ENCODE measurements at regions not wholly inside any gene's neighbourhood (a gene's known extent, or its start where the extent isn't known, plus 50 kb on each side); places are given as distances from the start of the nearest gene placed in this dataset.

DNA sequence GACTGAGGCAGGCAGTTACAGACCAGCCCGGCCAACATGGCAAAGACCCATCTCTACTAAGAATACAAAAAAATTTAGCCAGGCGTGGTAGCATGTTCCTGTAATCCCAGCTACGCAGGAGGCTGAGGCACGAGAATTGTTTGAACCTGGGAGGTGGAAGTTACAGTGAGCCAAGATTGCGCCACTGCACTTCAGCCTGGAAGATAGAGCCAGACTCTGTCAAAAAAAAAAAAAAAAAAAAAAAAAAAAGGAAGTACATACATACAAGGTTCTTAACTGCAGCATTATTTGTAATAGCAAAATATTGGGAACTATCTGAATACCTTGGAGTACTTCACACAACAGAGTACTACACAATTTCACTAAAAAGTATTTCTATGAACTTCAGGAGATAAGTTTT is 183.5 kb upstream of the OLIG3 start:
- H2BK120ac ChIP-seq (ENCODE audit: low read depth, low read length) = no peak overlapping the region
- H2BK20ac ChIP-seq (ENCODE audit: low read depth, low read length) = no peak overlapping the region
- H2AK9ac ChIP-seq (replicated peaks; ENCODE audit: low read depth, low read length, poor library complexity) = no peak overlapping the region
- ATAC-seq (ENCODE audit: low read depth) (no peak), DNase-seq (no peak)
- no peak for TF ChIP-seq MAZ (IDR thresholded peaks at IDR 0.05; ENCODE audit: borderline replicate concordance, low read depth, low read length)
- TF ChIP-seq RAD21 (IDR thresholded peaks at IDR 0.05; ENCODE audit: low read length) = no peak
- TF ChIP-seq FOS (IDR thresholded peaks at IDR 0.05; ENCODE audit: low read depth, low read length) = no peak
- TF ChIP-seq SMC3 (IDR thresholded peaks at IDR 0.05; ENCODE audit: low read depth, low read length) = no peak
- TF ChIP-seq POLR2A (IDR thresholded peaks at IDR 0.05; ENCODE audit: low read depth, low read length) = no peak
- no peak for TF ChIP-seq CEBPB (IDR thresholded peaks at IDR 0.05; ENCODE audit: low read depth, low read length)
- TF ChIP-seq BHLHE40 (IDR thresholded peaks at IDR 0.05; ENCODE audit: low read depth, low read length) = no peak
- no peak for TF ChIP-seq MXI1 (IDR thresholded peaks at IDR 0.05; ENCODE audit: borderline replicate concordance, low read depth, low read length)
- TF ChIP-seq CHD1 (IDR thresholded peaks at IDR 0.05; ENCODE audit: low read depth, low read length) = no peak
- TF ChIP-seq, protein P1, sequence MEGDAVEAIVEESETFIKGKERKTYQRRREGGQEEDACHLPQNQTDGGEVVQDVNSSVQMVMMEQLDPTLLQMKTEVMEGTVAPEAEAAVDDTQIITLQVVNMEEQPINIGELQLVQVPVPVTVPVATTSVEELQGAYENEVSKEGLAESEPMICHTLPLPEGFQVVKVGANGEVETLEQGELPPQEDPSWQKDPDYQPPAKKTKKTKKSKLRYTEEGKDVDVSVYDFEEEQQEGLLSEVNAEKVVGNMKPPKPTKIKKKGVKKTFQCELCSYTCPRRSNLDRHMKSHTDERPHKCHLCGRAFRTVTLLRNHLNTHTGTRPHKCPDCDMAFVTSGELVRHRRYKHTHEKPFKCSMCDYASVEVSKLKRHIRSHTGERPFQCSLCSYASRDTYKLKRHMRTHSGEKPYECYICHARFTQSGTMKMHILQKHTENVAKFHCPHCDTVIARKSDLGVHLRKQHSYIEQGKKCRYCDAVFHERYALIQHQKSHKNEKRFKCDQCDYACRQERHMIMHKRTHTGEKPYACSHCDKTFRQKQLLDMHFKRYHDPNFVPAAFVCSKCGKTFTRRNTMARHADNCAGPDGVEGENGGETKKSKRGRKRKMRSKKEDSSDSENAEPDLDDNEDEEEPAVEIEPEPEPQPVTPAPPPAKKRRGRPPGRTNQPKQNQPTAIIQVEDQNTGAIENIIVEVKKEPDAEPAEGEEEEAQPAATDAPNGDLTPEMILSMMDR (conservative IDR thresholded peaks at IDR 0.05; ENCODE audit: low read depth, low read length) = no peak
- no peak for TF ChIP-seq RFX5 (IDR thresholded peaks at IDR 0.05; ENCODE audit: low read depth, low read length)
- TF ChIP-seq, protein P2, sequence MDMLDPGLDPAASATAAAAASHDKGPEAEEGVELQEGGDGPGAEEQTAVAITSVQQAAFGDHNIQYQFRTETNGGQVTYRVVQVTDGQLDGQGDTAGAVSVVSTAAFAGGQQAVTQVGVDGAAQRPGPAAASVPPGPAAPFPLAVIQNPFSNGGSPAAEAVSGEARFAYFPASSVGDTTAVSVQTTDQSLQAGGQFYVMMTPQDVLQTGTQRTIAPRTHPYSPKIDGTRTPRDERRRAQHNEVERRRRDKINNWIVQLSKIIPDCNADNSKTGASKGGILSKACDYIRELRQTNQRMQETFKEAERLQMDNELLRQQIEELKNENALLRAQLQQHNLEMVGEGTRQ (IDR thresholded peaks at IDR 0.05; ENCODE audit: low read depth, low read length) = no peak
- TF ChIP-seq MAFK (IDR thresholded peaks at IDR 0.05; ENCODE audit: low read depth, low read length) = no peak
- no peak for TF ChIP-seq RCOR1 (IDR thresholded peaks at IDR 0.05; ENCODE audit: insufficient replicate concordance, low read length)
- TF ChIP-seq, protein P3, sequence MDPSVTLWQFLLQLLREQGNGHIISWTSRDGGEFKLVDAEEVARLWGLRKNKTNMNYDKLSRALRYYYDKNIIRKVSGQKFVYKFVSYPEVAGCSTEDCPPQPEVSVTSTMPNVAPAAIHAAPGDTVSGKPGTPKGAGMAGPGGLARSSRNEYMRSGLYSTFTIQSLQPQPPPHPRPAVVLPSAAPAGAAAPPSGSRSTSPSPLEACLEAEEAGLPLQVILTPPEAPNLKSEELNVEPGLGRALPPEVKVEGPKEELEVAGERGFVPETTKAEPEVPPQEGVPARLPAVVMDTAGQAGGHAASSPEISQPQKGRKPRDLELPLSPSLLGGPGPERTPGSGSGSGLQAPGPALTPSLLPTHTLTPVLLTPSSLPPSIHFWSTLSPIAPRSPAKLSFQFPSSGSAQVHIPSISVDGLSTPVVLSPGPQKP (IDR thresholded peaks at IDR 0.05; ENCODE audit: borderline replicate concordance, low read depth, low read length) = no peak
- no peak for TF ChIP-seq NFE2L2 (IDR thresholded peaks at IDR 0.05; ENCODE audit: low read depth, low read length)
- no peak overlapping the region for H3K56ac ChIP-seq (ENCODE audit: extremely low read depth, insufficient read depth, low read length)
- intact Hi-C loops (cut with micrococcal nuclease) = no loop called here
- no CpG with 5 or more reads among the region's 5 CpGs for WGBS, 2 experiments (ENCODE audit: extremely low coverage in 2 of 2, insufficient read length in 1 of 2)
- no peak overlapping the region for H3K27ac ChIP-seq (ENCODE audit: insufficient read depth, low read length)
- no TSS peak for BruUV-seq (replicated peaks)
- no peaks in the 10 kb centered on the region for H3K79me1 ChIP-seq (ENCODE audit: low read depth in 1 of 2, low read length in 2 of 2)
- H3K27me3 ChIP-seq (ENCODE audit: control insufficient read depth, insufficient read depth, low read length) = peaks cover 2% of the 10 kb centered on the region; the same call in 1 of the 2 replicates
- H3K4me3 ChIP-seq (ENCODE audit: insufficient read depth, low read depth, low read length) = no peak overlapping the region
- H3K18ac ChIP-seq (ENCODE audit: low read depth, low read length) = no peak overlapping the region
- no peak overlapping the region for H2AFZ ChIP-seq (replicated peaks; ENCODE audit: low read length, poor library complexity)
- H2BK5ac ChIP-seq (ENCODE audit: low read depth, low read length, poor library complexity, severe bottlenecking) = no peak overlapping the region
- no peak overlapping the region for H3K14ac ChIP-seq (replicated peaks; ENCODE audit: low read depth, low read length)
- H4K20me1 ChIP-seq (ENCODE audit: insufficient read depth, low read length) = no peaks in the 10 kb centered on the region
- ChIA-PET CTCF (no interaction called here), POLR2A (ENCODE audit: unreplicated experiment) (no interaction called here)
- H3K9ac ChIP-seq (ENCODE audit: low read depth, low read length) = no peak overlapping the region
- no peak overlapping the region for H2BK15ac ChIP-seq (ENCODE audit: low read depth, low read length)
- no peak overlapping the region for H3K4ac ChIP-seq (ENCODE audit: low read depth, low read length)
- no peak overlapping the region for H2AK5ac ChIP-seq (ENCODE audit: low read depth, low read length)
- H4K5ac ChIP-seq (ENCODE audit: low read depth, low read length) = no peak overlapping the region
- H3K9me1 ChIP-seq (ENCODE audit: insufficient read depth, low read length) = no peaks in the 10 kb centered on the region
- no peaks in the 10 kb centered on the region for H3K4me1 ChIP-seq (ENCODE audit: control insufficient read depth, insufficient read depth, low read length)
- in situ Hi-C loops (cut with MboI; ENCODE audit: low sequenced_read_pairs) = no loop called here
- dilution Hi-C loops (cut with HindIII; ENCODE audit: low sequenced_read_pairs, unreplicated experiment) = no loop called here
- no peak overlapping the region for H3K23ac ChIP-seq (ENCODE audit: low read depth, low read length)
- no peaks in the 10 kb centered on the region for H3K36me3 ChIP-seq (ENCODE audit: control insufficient read depth, insufficient read depth, low read length)
- no peak overlapping the region for H4K8ac ChIP-seq (ENCODE audit: low read depth in 2 of 2, low read length in 2 of 2)
- H4K91ac ChIP-seq (ENCODE audit: insufficient read depth, low read depth, low read length) = no peak overlapping the region
- H3K9me3 ChIP-seq (ENCODE audit: control insufficient read depth, insufficient read depth, low read length) = no peaks in the 10 kb centered on the region
- H3K4me2 ChIP-seq (ENCODE audit: low read depth, low read length) = no peak overlapping the region
